H1 (cell line): ENCODE measurements at regions not wholly inside any gene's neighbourhood (a gene's known extent, or its start where the extent isn't known, plus 50 kb on each side); places are given as distances from the start of the nearest gene placed in this dataset.

Experiments used
- CTCF ChIA-PET: fragments of 300-600 bp; sonication (Branson Sonifier 250); formaldehyde crosslinking; loops from one replicate; lab custom pipeline; 2021; ENCODE audit not compliant: partially characterized antibody; lab: Charles Lee
- POLR2A ChIA-PET: fragments of 300-600 bp; sonication (Branson Sonifier 250); formaldehyde crosslinking; loops from one replicate; lab custom pipeline; 2021; ENCODE audit warnings: inconsistent platforms; ENCODE audit not compliant: partially characterized antibody; lab: Charles Lee
- DNase-seq, 2 experiments: peaks; one replicate each; pipeline versions ENCODE4 v3.0.0 to v3.0.0-alpha.2; 2010 to 2022; ENCODE audit warnings: low spot score in 2 of 2, low read depth in 1 of 2, mixed read lengths in 1 of 2
- FAIRE-seq: peaks from 2 replicates; lab custom pipeline; 2011; peaks lifted over from hg19 to GRCh38; lab: Jason Lieb, UNC
- H2AFZ ChIP-seq: 2 replicates; pipeline ENCODE4 v1.8.1; 2012; ENCODE audit warnings: low read length, inconsistent platforms
- H2AK5ac ChIP-seq: 2 replicates; pipeline ENCODE4 v1.6.1; 2013; ENCODE audit warnings: low read depth, low read length
- H2BK120ac ChIP-seq: replicated peaks from 2 replicates; pipeline ENCODE3; 2013; ENCODE audit warnings: low read depth, low read length, inconsistent platforms
- H2BK12ac ChIP-seq: 2 replicates; pipeline ENCODE4 v1.6.1; 2013; ENCODE audit warnings: low read depth, low read length
- H2BK15ac ChIP-seq: 2 replicates; pipeline ENCODE4 v1.6.1; 2013; ENCODE audit warnings: low read length
- H2BK20ac ChIP-seq: 2 replicates; pipeline ENCODE4 v1.6.1; 2013; ENCODE audit warnings: low read length
- H2BK5ac ChIP-seq: 2 replicates; pipeline ENCODE4 v1.6.1; 2013; ENCODE audit warnings: low read depth, low read length
- H3K14ac ChIP-seq: 2 replicates; pipeline ENCODE4 v1.6.1; 2013; ENCODE audit warnings: inconsistent platforms; ENCODE audit not compliant: insufficient read length
- H3K18ac ChIP-seq: 2 replicates; pipeline ENCODE4 v1.6.1; 2013; ENCODE audit warnings: low read length; ENCODE audit errors: extremely low read depth
- H3K23ac ChIP-seq: 2 replicates; pipeline ENCODE4 v1.6.1; 2013; ENCODE audit warnings: inconsistent platforms; ENCODE audit not compliant: insufficient read length
- H3K23me2 ChIP-seq: 2 replicates; pipeline ENCODE4 v1.6.1; 2013; ENCODE audit warnings: low read depth, low read length
- H3K27ac ChIP-seq: 2 replicates; pipeline ENCODE4 v1.6.1; 2011; ENCODE audit warnings: low read depth, low read length, inconsistent platforms
- H3K27me3 ChIP-seq, 4 experiments: replicated peaks in 1 of 4; 1 replicate in 1 of 4; 2 replicates in 3 of 4; pipeline versions ENCODE4 v1.6.1 to v1.8.1; 2011 to 2013; ENCODE audit warnings: low read length in 3 of 4, mild to moderate bottlenecking in 3 of 4, inconsistent platforms in 2 of 4, mixed read lengths in 2 of 4, moderate library complexity in 1 of 4; ENCODE audit not compliant: control insufficient read depth in 3 of 4, insufficient read depth in 3 of 4; ENCODE audit errors: extremely low read depth in 1 of 4
- H3K36me3 ChIP-seq, 4 experiments: 2 replicates each; pipeline versions ENCODE4 v1.6.1 to v1.8.1; 2011 to 2013; ENCODE audit warnings: mild to moderate bottlenecking in 4 of 4, low read length in 3 of 4, moderate library complexity in 2 of 4, control low read depth in 1 of 4, inconsistent platforms in 1 of 4; ENCODE audit not compliant: insufficient read depth in 4 of 4, control insufficient read depth in 2 of 4
- H3K4ac ChIP-seq: replicated peaks from 2 replicates; pipeline ENCODE3; 2013; ENCODE audit warnings: low read length, low read depth, mixed read lengths, inconsistent platforms; ENCODE audit not compliant: insufficient read length
- H3K4me1 ChIP-seq, 4 experiments: replicated peaks in 1 of 4; 1 replicate in 1 of 4; 2 replicates in 3 of 4; pipeline versions ENCODE4 v1.6.1 to v1.8.1; 2011 to 2013; ENCODE audit warnings: low read length in 3 of 4, inconsistent platforms in 2 of 4, mixed read lengths in 1 of 4; ENCODE audit not compliant: insufficient read depth in 4 of 4, control insufficient read depth in 3 of 4
- H3K4me2 ChIP-seq, 2 experiments: 2 replicates each; pipeline versions ENCODE4 v1.6.1 to v1.8.1; 2011 to 2013; ENCODE audit warnings: low read depth in 2 of 2, low read length in 2 of 2, control low read depth in 1 of 2, inconsistent platforms in 1 of 2, mild to moderate bottlenecking in 1 of 2; ENCODE audit not compliant: insufficient read depth in 1 of 2
- H3K4me3 ChIP-seq, 4 experiments: fragments of 200-600, 300-600 bp in 1 of 4; sonication (generic), shearing (Covaris generic), sonication (Bioruptor Twin) in 1 of 4; 2 replicates each; pipeline versions ENCODE4 v1.5.1 to v1.8.1; 2011 to 2016; ENCODE audit warnings: low read length in 4 of 4, low read depth in 3 of 4, control low read depth in 2 of 4, inconsistent platforms in 2 of 4, mild to moderate bottlenecking in 2 of 4, mixed read lengths in 1 of 4, moderate library complexity in 1 of 4; ENCODE audit not compliant: insufficient read depth in 2 of 4; ENCODE audit errors: extremely low read depth in 1 of 4
- H3K56ac ChIP-seq: replicated peaks from 2 replicates; pipeline ENCODE3; 2013; ENCODE audit warnings: low read depth, mild to moderate bottlenecking, mixed read lengths, low read length, inconsistent platforms; ENCODE audit not compliant: insufficient read length
- H3K79me1 ChIP-seq: 2 replicates; pipeline ENCODE4 v1.6.1; 2013; ENCODE audit warnings: low read depth, low read length, control low read depth
- H3K79me2 ChIP-seq, 2 experiments: 2 replicates each; pipeline versions ENCODE4 v1.6.1 to v1.8.1; 2012 to 2013; ENCODE audit warnings: low read length in 2 of 2, mild to moderate bottlenecking in 2 of 2, inconsistent platforms in 1 of 2; ENCODE audit not compliant: insufficient read depth in 2 of 2, control insufficient read depth in 1 of 2
- H3K9ac ChIP-seq, 4 experiments: replicated peaks in 1 of 4; 1 replicate in 1 of 4; 2 replicates in 3 of 4; pipeline versions ENCODE4 v1.6.1 to v1.8.1; 2011 to 2013; ENCODE audit warnings: low read depth in 3 of 4, low read length in 3 of 4, control low read depth in 2 of 4, mild to moderate bottlenecking in 2 of 4, moderate library complexity in 2 of 4, inconsistent platforms in 1 of 4; ENCODE audit errors: extremely low read depth in 1 of 4
- H3K9me3 ChIP-seq, 2 experiments: 2 replicates each; pipeline versions ENCODE4 v1.6.1 to v1.8.1; 2012 to 2013; ENCODE audit warnings: mild to moderate bottlenecking in 2 of 2, moderate library complexity in 2 of 2, control low read depth in 1 of 2, inconsistent platforms in 1 of 2, low read depth in 1 of 2, low read length in 1 of 2, mixed read lengths in 1 of 2; ENCODE audit not compliant: insufficient read depth in 2 of 2
- H4K20me1 ChIP-seq, 2 experiments: replicated peaks in 1 of 2; 2 replicates each; pipeline versions ENCODE3 to v1.8.1; 2011 to 2013; ENCODE audit warnings: inconsistent platforms in 2 of 2, low read length in 2 of 2, mild to moderate bottlenecking in 1 of 2; ENCODE audit not compliant: insufficient read depth in 2 of 2, control insufficient read depth in 1 of 2
- H4K5ac ChIP-seq: 2 replicates; pipeline ENCODE4 v1.6.1; 2013; ENCODE audit warnings: low read length, low read depth, mixed read lengths, inconsistent platforms; ENCODE audit not compliant: insufficient read length
- H4K8ac ChIP-seq: 2 replicates; pipeline ENCODE4 v1.8.0; 2013; ENCODE audit warnings: mild to moderate bottlenecking, moderate library complexity, low read length, inconsistent platforms; ENCODE audit not compliant: insufficient read depth; ENCODE audit errors: extremely low read depth
- H4K91ac ChIP-seq: replicated peaks from 2 replicates; pipeline ENCODE3; 2013; ENCODE audit warnings: low read length, mixed read lengths, inconsistent platforms; ENCODE audit not compliant: insufficient read length
- CREB1 ChIP-seq: IDR thresholded peaks from 2 replicates; pipeline ENCODE4 v1.6.1; 2012; ENCODE audit warnings: inconsistent platforms
- EZH2 ChIP-seq: fragments of 200-600 bp; sonication (generic); IDR thresholded peaks from 2 replicates; pipeline ENCODE4 v1.7.1; 2012; ENCODE audit warnings: low read depth, mild to moderate bottlenecking, moderate library complexity, low read length, inconsistent platforms; ENCODE audit not compliant: severe bottlenecking
- GABPA ChIP-seq: IDR thresholded peaks from 2 replicates; pipeline ENCODE4 v1.6.1; 2011; ENCODE audit warnings: mild to moderate bottlenecking, low read length, moderate library complexity, borderline replicate concordance; ENCODE audit not compliant: insufficient read depth
- POU5F1 ChIP-seq: IDR thresholded peaks from 2 replicates; pipeline ENCODE4 v1.6.1; 2011; ENCODE audit warnings: low read depth, mild to moderate bottlenecking, low read length, moderate library complexity
- SRF ChIP-seq: IDR thresholded peaks from 2 replicates; pipeline ENCODE4 v1.6.1; 2011; ENCODE audit warnings: mild to moderate bottlenecking, low read depth, low read length, moderate library complexity
- WGBS, 2 experiments: shearing (Covaris generic) in 1 of 2; methylation state at CpG; one replicate each; pipeline versions ENCODE4 v1.1.6 to v1.1.7; 2013 to 2015; ENCODE audit warnings: low lambda C conversion rate in 2 of 2, mixed read lengths in 2 of 2, inconsistent platforms in 1 of 2, low coverage in 1 of 2, missing lambda C conversion rate in 1 of 2; ENCODE audit not compliant: insufficient replicate concordance in 2 of 2, insufficient coverage in 1 of 2, insufficient read length in 1 of 2; ENCODE audit errors: extremely low coverage in 1 of 2, missing lambda C conversion rate in 1 of 2; 5-methylcytosine and 5-hydroxymethylcytosine counted together

DNA sequence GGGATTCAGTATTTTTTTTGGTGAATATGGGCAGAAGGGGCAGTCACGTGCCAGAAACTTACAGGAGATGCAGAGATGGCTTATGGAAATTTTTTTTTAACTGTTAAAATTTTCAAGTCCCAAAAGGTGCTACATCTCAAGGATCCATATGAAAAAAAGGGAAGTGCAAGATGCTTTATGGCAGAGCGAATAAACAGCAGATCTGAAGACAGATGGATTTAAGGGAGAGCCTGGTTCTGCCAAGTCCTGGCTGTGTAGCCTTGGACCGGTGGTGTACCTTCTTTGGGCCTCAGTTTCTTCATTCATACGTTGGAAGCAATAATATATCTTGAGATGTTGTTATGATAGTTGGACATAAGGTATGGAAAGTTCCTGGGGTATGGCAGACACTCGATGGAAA, 91.5 kb upstream of the ARRDC4 start:
- Histone ChIP-seq H2BK5ac (no peak overlapping the region), H2BK12ac (no peak overlapping the region), H2BK120ac (no peak overlapping the region), H2AK5ac (no peak overlapping the region), H4K91ac (no peak overlapping the region), H2BK20ac (no peak overlapping the region), H3K23me2 (no peaks in the 10 kb centered on the region), H3K9me3 (no peaks in the 10 kb centered on the region), H3K4me2 (no peak overlapping the region), H3K56ac (no peak overlapping the region), H2AFZ (no peak overlapping the region), H3K18ac (no peak overlapping the region), H3K79me2 (no peaks in the 10 kb centered on the region), H4K8ac (no peak overlapping the region), H3K14ac (no peak overlapping the region), H3K4ac (no peak overlapping the region), H2BK15ac (no peak overlapping the region), H3K23ac (no peak overlapping the region), H3K27ac (no peak overlapping the region), H4K5ac (no peak overlapping the region), H3K4me1 (no peaks in the 10 kb centered on the region), H3K79me1 (no peaks in the 10 kb centered on the region), H4K20me1 (no peaks in the 10 kb centered on the region), H3K27me3 (no peaks in the 10 kb centered on the region), H3K4me3 (no peak overlapping the region), H3K36me3 (no peaks in the 10 kb centered on the region), H3K9ac (no peak overlapping the region)
- WGBS, 2 experiments, result 92% methylated on average over 5 of the region's 5 CpGs; no CpG with 5 or more reads in 1 of the 2 experiments
- no peak for FAIRE-seq
- no peak for DNase-seq
- POLR2A ChIA-PET, result interaction anchor here (0.7 kb wide), 1 partner anchor 135 kb away, joined by 4 read pairs; no protein-coding TSS in a partner anchor
- CTCF ChIA-PET, result no interaction called here
- no peak for TF ChIP-seq SRF
- no peak for TF ChIP-seq GABPA
- TF ChIP-seq EZH2, result no peak
- no peak for TF ChIP-seq POU5F1
- no peak for TF ChIP-seq CREB1
